ENCODE measurements at regions not wholly inside any gene's neighbourhood (a gene's known extent, or its start where the extent isn't known, plus 50 kb on each side); places are given as distances from the start of the nearest gene placed in this dataset.

DNA sequence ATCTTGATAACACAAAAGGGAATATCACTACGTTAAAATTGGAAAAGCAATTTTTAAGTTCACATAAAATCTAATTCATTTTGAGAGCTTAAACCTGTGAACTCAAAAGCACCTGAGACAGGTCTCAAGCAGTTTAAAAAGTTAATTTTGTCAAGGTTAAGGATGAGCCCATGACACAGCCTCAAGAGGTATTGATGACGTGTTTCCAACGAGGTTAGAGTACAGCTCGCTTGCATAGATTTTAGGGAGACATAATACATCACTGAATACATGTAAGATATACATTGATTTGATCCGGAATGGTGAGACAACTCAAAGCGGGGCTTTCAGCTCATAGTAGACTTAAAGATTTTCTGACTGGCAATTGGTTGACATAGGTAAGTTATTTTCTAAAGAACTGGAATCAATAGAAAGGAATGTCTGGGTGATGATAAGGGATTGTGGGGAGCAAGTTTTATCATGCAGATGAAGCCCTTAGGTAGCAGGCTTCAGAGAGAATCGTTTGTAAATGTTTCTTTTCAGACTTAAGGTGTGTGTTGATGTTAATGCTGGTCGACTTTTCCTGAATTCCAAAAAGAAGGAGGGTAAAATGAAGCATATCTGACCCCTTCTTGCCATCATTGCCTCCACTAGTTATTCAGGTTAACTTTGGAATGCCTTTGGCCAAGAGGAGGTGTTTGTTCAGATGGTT is 2890.6 kb downstream of the PCDH9 start:
- Mint-ChIP-seq H3K36me3 (ENCODE audit: low read depth) (no peaks in the 10 kb centered on the region), H3K27ac (no peak overlapping the region), H3K4me3 (no peak overlapping the region), H3K9me3 (peaks cover 7% of the 10 kb centered on the region), H3K27me3 (ENCODE audit: low read depth, poor library complexity) (no peaks in the 10 kb centered on the region), H3K4me1 (no peaks in the 10 kb centered on the region)
- DNase-seq = no peak
- no peak for TF ChIP-seq CTCF (IDR thresholded peaks at IDR 0.05)

DNA sequence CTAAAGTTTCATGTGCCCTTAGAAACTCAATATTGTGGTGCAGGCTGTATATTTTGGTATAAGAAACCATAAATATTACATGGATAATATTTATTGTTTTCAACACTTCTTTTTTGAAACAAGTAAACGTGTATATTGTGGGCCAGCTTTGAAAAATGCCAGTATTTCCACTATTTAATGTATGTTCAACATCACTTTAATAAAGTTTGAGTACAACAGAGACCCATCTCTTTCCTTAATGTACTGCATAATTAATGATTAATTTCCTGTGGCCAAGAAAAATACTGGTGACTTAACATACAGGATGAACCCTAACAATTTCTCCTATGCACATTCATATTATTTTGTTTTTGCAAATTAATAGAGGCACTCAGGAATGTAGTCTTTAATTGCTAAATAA is 2891.5 kb downstream of the PCDH9 start:
- Mint-ChIP-seq H3K27me3 (ENCODE audit: low read depth, poor library complexity) (no peaks in the 10 kb centered on the region), H3K4me3 (no peak overlapping the region), H3K9me3 (peaks cover 7% of the 10 kb centered on the region), H3K36me3 (ENCODE audit: low read depth) (no peaks in the 10 kb centered on the region), H3K27ac (no peak overlapping the region), H3K4me1 (no peaks in the 10 kb centered on the region)
- TF ChIP-seq CTCF (IDR thresholded peaks at IDR 0.05) = no peak
- no peak for DNase-seq

DNA sequence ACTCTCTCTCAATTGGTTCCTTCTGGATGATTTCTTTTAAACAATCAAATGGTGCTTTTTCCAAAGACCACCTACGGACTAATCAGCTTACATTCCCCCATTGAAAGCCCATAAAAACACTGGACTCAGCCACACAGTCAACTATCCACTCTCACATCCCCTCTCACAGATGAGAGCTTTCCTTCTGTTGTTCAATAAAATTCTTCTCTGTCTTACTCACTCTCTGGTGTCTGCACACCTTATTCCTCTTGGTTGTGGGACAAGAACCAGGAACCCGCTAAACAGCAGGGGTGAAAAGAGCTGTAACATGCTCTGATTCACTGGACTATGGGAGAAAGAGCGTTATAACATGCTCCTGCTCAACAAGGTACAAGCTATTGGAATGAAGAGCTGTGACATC is 2896.2 kb downstream of the PCDH9 start:
- no peak for TF ChIP-seq CTCF (IDR thresholded peaks at IDR 0.05)
- H3K36me3 Mint-ChIP-seq (ENCODE audit: low read depth) = no peaks in the 10 kb centered on the region
- H3K27ac Mint-ChIP-seq = no peak overlapping the region
- no peaks in the 10 kb centered on the region for H3K4me1 Mint-ChIP-seq
- no peak overlapping the region for H3K4me3 Mint-ChIP-seq
- no peaks in the 10 kb centered on the region for H3K27me3 Mint-ChIP-seq (ENCODE audit: low read depth, poor library complexity)
- DNase-seq = no peak
- peaks cover 4% of the 10 kb centered on the region for H3K9me3 Mint-ChIP-seq

- no peak for TF ChIP-seq CTCF (IDR thresholded peaks at IDR 0.05)
- Mint-ChIP-seq H3K27me3 (ENCODE audit: low read depth, poor library complexity) (no peaks in the 10 kb centered on the region), H3K4me1 (no peaks in the 10 kb centered on the region), H3K4me3 (no peak overlapping the region), H3K36me3 (ENCODE audit: low read depth) (no peaks in the 10 kb centered on the region), H3K27ac (no peak overlapping the region), H3K9me3 (peaks cover 4% of the 10 kb centered on the region)
- no peak for DNase-seq
Measured at GRCh38 chr13:64332048-64332447, 2898.1 kb downstream of the PCDH9 start.

- Mint-ChIP-seq H3K27me3 (ENCODE audit: low read depth, poor library complexity) (no peaks in the 10 kb centered on the region), H3K4me1 (no peaks in the 10 kb centered on the region), H3K9me3 (peaks cover 4% of the 10 kb centered on the region), H3K36me3 (ENCODE audit: low read depth) (no peaks in the 10 kb centered on the region), H3K27ac (no peak overlapping the region), H3K4me3 (no peak overlapping the region)
- DNase-seq = no peak
- no peak for TF ChIP-seq CTCF (IDR thresholded peaks at IDR 0.05)
Measured at GRCh38 chr13:64327505-64328194, 2902.5 kb downstream of the PCDH9 start.

- no peaks in the 10 kb centered on the region for H3K27me3 Mint-ChIP-seq (ENCODE audit: low read depth, poor library complexity)
Measured at GRCh38 chr13:64314331-64314730, 2898.7 kb upstream of the PCDH20 start.

More at GRCh38 chr13:64314331-64314730, 2898.7 kb upstream of the PCDH20 start:
- no peak for TF ChIP-seq CTCF (IDR thresholded peaks at IDR 0.05)
- H3K27ac Mint-ChIP-seq = no peak overlapping the region
- no peak overlapping the region for H3K4me3 Mint-ChIP-seq
- no peaks in the 10 kb centered on the region for H3K36me3 Mint-ChIP-seq (ENCODE audit: low read depth)
- peaks cover 4% of the 10 kb centered on the region for H3K9me3 Mint-ChIP-seq
- H3K4me1 Mint-ChIP-seq = no peaks in the 10 kb centered on the region
- DNase-seq = no peak
